Right ventricle myocardium superior (tissue), 1 donor: ENCODE measurements at regions not wholly inside any gene's neighbourhood (a gene's known extent, or its start where the extent isn't known, plus 50 kb on each side); places are given as distances from the start of the nearest gene placed in this dataset.

Experiments used
- ATAC-seq: fragments of 200-7000 bp; cut with Tn5 transposase; one replicate; pipeline ENCODE4 v1.9.1; 2020; ENCODE audit warnings: mild to moderate bottlenecking; ENCODE audit not compliant: poor library complexity
- DNase-seq: peaks from one replicate; pipeline ENCODE4 v3.0.0-alpha.2; 2020
- intact Hi-C: fragments of 100-400 bp; cut with DNase I; formaldehyde crosslinking; loops from one replicate; pipeline ENCODE4 v1.11.2; 2022
- donor health status: DM: no; HTN: yes; CAD: no; lungs with severe emphysema.

DNA sequence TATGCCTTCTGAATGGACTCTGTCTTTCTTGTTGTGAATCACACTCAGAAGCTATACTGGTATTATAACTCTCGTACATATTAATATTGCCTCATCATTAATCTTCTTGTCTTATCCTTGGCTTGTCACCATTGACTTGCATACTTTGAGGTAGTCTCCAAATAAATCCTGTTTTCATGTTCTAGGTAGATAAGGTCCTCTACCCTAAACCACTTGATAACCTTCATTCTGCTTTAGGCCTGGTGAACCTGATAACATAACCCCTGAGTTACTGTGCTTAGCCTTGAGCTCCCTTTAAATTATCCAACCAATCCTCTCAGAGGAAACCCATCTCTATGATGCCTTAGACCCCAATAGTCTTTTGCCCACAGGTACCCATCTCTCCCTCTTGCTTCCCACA is 1162.3 kb downstream of the SLITRK1 start:
- no peak for ATAC-seq
- intact Hi-C loops, result no loop called here
- no peak for DNase-seq

- DNase-seq (no peak), ATAC-seq (no peak)
- intact Hi-C loops, result no loop called here
These were observed 1165.0 kb downstream of the SLITRK1 start for GRCh38 chr13:82717249-82717648.

DNA sequence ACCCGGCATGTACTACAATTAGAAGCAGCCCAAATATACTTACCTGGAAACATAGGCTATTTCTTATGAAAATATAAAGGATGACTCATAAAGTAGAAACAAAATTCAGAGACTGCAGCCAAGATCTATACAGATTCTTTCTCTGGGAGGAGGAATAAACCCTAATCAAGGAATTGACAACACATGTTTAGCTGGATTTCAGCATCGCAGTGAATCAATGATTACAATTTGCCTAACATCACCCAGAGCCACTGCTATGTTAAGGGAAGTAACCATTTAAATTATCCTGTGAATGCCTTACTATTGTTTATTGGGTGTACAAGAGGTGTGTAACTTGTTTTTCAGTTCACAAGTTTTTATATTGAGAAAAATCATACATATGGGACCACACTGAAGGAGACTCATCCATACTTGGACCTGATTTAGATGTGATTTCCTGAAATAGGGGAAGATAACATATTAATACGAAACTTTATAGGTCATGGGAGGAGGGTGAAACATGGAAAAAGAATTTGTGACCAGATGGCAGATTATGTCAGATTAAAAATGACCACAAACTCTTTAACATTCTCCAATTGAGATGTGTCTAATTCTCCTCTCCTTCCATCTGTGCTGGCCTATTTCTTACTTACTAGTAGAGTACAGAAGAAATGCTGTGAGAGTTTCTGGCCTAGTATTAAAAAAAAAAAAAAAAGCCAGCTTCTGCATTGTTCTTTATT is 1168.4 kb downstream of the SLITRK1 start:
- no peak for ATAC-seq
- intact Hi-C loops, result no loop called here

GRCh38 chr13:82702513-82702912 is 1179.8 kb downstream of the SLITRK1 start:
- no peak for ATAC-seq
- intact Hi-C loops, result no loop called here
- no peak for DNase-seq

More for the DNA sequence above, 1168.4 kb downstream of the SLITRK1 start:
- no peak for DNase-seq

- ATAC-seq, result no peak
- intact Hi-C loops, result no loop called here
- DNase-seq, result no peak
These were observed 1181.3 kb downstream of the SLITRK1 start for GRCh38 chr13:82701020-82701419.

DNA sequence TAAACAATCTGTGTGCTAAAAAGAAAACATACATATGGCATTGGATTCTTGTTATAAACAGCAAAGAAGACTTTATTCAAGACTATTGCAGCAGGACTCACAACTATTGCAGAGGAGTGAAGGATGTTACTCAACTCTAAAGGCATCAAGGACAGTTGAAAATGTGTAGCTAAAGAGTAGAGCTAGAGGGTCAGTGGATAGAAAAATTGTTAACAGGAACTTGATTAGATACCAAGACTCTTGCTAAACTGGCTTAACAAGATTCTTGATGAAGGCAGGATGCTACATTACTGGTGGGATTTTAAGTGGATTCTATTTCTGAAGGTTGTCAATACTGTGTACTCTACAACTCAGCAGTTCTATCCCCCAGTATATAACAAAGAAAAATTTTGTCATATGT is 1183.3 kb downstream of the SLITRK1 start:
- ATAC-seq, result no peak
- no peak for DNase-seq
- intact Hi-C loops, result no loop called here

GRCh38 chr13:82698383-82698782 is 1183.9 kb downstream of the SLITRK1 start:
- DNase-seq (no peak), ATAC-seq (no peak)
- intact Hi-C loops, result no loop called here

DNA sequence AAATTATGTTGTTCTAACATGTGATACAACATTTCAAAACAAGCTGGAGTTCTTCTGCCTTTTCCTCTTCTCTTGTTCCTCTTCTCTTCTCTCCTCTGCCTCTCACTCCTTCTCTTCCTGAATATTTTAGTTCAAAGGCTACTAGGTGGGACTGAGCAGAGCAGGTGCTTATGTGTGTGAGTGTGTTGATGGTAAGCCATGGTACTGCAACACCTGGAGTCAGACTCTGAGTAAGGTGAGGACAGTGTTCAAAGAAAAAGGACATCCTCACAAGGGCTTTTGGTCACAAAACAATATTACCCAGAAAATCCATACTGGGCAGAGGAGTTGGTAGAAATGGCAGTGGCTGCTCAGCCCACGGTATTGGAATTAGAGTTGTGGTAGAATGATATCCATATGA is 1188.7 kb downstream of the SLITRK1 start:
- no peak for DNase-seq
- no peak for ATAC-seq
- intact Hi-C loops, result no loop called here

DNA sequence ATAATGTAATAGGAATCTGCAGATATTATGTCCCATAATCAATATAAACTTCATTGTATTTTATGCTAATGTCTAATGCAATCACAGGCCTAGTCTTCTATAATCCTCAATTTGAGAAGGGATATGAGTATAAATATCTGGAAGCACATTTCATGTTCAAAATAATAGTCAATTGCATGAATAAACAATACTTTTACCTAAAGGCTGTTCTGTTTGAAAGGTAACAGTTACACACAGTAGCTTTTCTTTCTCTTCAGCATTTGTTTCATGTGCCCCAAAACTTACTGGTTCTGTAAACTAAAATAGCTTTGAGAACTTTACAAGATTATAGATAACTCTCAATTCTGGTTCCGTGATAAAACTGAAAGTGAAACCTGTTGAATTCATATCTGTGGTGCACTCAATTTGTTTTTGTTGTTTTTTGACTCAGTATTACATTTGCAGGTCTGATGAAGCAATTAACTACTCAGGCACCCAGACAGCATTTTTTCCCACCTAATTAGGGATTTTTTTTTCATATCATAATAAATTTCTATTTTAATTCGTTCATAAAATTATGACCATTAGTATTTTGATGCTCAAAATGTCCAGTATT is 1193.8 kb downstream of the SLITRK1 start:
- intact Hi-C loops, result no loop called here
- ATAC-seq, result no peak
- DNase-seq, result no peak

DNA sequence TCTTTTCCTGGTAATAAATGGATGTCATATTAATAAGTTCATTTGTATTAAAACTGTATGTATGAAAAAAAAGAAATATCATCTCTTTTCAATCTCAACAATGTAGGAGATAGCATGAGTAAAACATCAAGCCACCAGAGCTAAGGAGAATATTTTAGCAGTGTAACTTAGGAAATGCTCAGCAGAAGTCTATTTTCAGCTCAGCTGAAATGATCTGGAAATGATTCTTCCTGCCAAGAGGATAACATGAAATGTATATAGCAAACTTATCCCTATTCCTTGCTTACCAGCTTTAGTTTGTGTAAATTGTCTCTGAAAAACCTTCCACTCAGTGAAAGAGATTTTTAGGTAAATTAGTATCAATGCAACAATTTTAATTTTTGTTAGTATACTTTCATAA is 1194.4 kb downstream of the SLITRK1 start:
- intact Hi-C loops, result no loop called here
- ATAC-seq (no peak), DNase-seq (no peak)

DNA sequence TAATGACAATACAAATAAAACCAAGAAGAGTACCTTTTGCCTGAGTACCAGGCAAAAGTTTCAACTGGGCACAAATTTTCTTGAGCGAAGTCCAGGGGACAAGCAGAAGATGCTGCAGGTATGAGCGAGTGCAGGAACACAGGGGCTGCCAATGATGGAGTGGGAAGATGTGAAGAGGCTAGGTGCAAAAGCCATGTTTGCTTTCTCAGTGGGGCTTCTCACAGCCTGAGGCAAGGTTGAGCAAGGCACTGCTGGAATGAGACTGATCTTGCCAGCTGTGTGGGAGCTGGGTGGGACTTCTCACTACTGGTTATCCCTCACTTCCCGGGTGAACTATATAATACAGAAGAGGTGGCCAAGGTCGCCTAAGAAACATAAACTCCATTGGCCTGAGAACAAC is 1200.7 kb downstream of the SLITRK1 start:
- ATAC-seq (no peak), DNase-seq (no peak)
- intact Hi-C loops, result no loop called here

DNA sequence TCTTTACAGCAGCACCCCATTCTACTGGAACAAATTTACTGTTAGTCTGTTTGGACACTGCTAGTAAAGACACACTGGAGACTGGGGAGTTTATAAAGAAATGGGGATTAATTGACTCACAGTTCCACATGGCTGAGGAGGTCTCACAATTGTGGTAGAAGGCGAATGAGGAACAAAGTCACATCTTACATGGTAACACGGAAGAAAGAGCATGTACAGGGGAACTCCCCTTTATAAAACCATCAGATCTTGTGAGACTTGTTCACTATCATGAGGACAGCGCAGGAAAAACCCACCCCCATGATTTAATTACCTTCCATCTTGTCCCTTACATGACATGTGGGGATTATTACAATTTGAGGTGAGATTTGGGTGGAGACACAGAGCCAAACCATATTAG is 1204.2 kb downstream of the SLITRK1 start:
- DNase-seq, result no peak
- ATAC-seq, result no peak
- intact Hi-C loops, result no loop called here

DNA sequence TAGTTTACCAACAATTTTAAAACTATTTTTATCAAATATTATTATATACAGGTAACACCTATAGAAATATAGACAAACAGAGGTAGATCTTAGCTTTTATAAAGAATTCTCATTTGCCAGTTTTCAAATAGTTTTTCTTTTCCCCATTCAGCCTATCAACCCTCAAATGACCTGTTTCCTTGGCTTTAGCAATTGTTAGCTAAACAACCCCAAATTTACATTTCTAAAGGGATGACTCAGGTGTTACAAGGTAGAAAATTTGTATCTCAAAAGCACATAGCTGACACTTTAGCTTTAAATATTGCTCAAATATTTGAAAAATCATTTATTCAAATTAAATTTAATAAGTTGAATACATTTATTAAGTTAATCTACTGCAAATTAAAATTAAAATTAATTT is 1207.2 kb downstream of the SLITRK1 start:
- intact Hi-C loops, result no loop called here
- ATAC-seq (no peak), DNase-seq (no peak)

DNA sequence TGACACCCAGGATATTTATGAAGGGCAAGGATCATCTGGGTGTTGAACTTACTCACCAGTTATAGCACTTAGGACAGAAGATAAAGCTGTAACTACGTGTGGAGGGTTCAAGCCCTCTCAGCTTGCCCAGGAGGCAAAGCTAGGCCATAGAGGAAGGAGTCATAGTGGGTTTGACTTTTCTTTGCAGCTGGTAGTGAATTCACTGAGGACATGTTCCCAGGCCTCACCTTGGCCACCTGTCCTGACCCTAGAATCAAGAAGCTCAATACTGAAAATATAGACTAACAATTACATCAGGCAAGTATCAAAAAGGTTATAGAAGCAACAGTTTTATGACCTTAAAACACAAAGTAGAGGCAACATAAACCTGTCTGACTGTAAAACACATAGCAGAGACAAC is 1207.7 kb downstream of the SLITRK1 start:
- intact Hi-C loops, result no loop called here
- no peak for ATAC-seq
- no peak for DNase-seq

- intact Hi-C loops, result no loop called here
- ATAC-seq, result no peak
- DNase-seq, result no peak
These were observed 1210.0 kb downstream of the SLITRK1 start for GRCh38 chr13:82672248-82672647.

DNA sequence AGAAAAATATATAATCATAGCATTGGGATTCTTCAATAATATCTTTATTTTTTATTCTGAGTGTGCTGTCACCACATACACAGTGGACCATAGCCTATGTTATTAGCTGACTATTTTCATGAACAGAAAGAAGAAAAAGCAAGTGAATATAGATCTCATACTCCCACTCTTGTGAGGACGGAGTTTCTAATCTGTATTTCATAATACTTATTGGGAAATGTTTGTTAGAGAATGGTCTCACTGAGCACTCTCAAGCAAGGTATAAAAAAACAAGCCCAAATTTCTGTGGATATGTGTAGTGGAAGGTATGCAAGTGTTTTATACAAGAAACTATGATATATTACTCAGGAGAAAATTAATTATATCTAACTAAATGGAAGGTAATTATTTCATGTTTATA is 1218.1 kb downstream of the SLITRK1 start:
- DNase-seq, result no peak
- ATAC-seq, result no peak
- intact Hi-C loops, result no loop called here

DNA sequence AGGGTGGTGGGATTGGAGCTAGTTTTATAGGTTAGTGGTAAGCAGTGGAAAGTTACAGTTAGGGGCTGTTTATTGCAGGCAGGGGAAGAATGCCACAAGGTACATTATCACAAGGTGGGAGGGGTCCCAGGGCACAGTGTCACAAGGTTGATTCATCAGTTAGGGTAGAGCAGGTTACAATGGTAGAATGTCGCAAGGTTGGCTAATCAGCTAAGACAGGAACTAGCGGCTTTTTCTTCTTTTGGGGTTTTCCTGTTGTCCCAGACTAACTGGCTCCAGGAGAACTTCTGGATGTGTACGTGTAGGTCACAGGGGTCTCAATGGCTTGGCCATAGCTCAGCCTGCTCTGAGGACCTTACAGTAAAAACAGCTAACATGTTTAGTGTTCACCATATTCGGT is 1221.1 kb downstream of the SLITRK1 start:
- ATAC-seq, result no peak
- DNase-seq, result no peak
- intact Hi-C loops, result no loop called here

- DNase-seq (no peak), ATAC-seq (no peak)
- intact Hi-C loops, result no loop called here
These were observed 1223.5 kb downstream of the SLITRK1 start for GRCh38 chr13:82658811-82659210.

- ATAC-seq, result no peak
- no peak for DNase-seq
These were observed 1224.8 kb downstream of the SLITRK1 start for GRCh38 chr13:82657471-82657870.

DNA sequence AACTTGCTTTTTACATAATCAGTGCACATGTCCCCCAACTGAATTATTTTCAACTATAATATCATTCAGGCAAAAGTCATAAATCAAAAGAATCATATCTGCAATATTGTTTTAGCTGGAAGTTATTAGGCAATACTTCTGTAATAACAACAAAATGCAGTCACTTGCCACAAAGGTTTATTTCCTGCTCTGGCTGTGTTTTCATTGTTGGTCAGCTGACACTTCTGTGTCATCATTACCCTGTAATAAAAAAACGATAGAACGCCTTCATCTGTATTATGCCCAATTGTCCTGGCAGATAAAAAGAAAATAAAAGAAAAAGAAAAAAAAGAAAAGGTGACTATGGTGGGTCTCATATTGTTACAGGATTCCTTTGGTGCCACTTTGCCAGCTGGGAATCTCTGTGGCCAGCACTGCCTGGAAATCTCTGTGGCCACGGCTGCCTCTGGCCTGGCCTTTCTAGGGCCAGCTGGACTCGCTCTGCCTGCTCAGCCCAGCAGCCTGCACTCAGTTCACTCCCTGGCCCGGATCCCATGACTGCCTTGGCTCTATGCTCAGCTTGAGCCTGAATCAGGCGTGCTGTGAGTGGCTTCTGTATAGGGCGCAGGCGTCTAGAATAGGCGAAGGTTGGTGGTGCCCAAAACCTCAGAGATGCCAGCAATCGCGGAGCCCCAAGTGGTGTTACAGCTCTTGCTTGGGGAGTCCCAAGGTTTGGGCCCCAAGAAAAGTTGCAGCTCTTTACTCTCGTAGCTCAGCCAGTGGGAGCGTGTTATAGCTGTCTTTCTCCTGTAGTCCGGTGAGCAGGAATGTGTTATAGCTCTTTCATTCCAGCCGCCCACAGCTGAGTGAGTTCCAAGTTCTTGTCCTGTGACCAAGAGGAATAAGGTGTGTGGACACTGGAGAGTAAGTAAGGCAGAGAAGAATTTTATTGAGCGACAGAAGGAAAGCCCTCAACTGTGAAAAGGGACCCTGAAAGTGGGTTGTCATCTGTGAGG is 1227.1 kb downstream of the SLITRK1 start:
- intact Hi-C loops, result no loop called here
- DNase-seq (peak; percentile 86), ATAC-seq (peak; percentile 98)

More at GRCh38 chr13:82657471-82657870, 1224.8 kb downstream of the SLITRK1 start:
- intact Hi-C loops, result no loop called here
